ENCODE measurements at regions not wholly inside any gene's neighbourhood (a gene's known extent, or its start where the extent isn't known, plus 50 kb on each side); places are given as distances from the start of the nearest gene placed in this dataset.

- Mint-ChIP-seq H3K4me3 (no peak overlapping the region), H3K27ac (peak overlapping the region in 1 of 3 experiments; percentile 89; a peak in 1 of 7 replicates), H3K36me3 (ENCODE audit: insufficient read depth in 1 of 3, low read depth in 3 of 3) (no peaks in the 10 kb centered on the region; a peak in 4 of 7 replicates), H3K9me3 (peaks cover 9 to 14% of the 10 kb centered on the region in 2 experiments; a peak in 3 of 5 replicates), H3K27me3 (ENCODE audit: low read depth) (peaks cover 4% of the 10 kb centered on the region; the same call in 1 of the 2 replicates), H3K4me1 (peaks cover 35 to 38% of the 10 kb centered on the region in 2 experiments)
- Histone ChIP-seq H3K4me1 (ENCODE audit: insufficient read depth, low read length) (no peaks in the 10 kb centered on the region), H3K23me2 (ENCODE audit: insufficient read length, low read depth, low read length, poor library complexity, severe bottlenecking) (no peaks in the 10 kb centered on the region), H2BK120ac (ENCODE audit: low read depth, low read length, poor library complexity, severe bottlenecking) (no peak overlapping the region), H3K4me2 (ENCODE audit: insufficient read depth, insufficient read length, low read length) (no peak overlapping the region), H3K27ac (ENCODE audit: insufficient read length, low read depth, low read length) (no peak overlapping the region), H3K56ac (ENCODE audit: insufficient read length, low read depth, low read length) (no peak overlapping the region), H3K18ac (ENCODE audit: insufficient read length, low read depth, low read length) (no peak overlapping the region), H2BK5ac (ENCODE audit: insufficient read length, low read length) (no peak overlapping the region), H3K23ac (ENCODE audit: insufficient read length, low read depth, low read length) (no peak overlapping the region), H2AK5ac (ENCODE audit: insufficient read length, low read length) (no peak overlapping the region), H2BK20ac (ENCODE audit: low read depth, low read length, poor library complexity, severe bottlenecking) (no peak overlapping the region), H4K20me1 (ENCODE audit: control insufficient read depth, insufficient read depth, insufficient read length) (no peaks in the 10 kb centered on the region), H4K8ac (replicated peaks; ENCODE audit: insufficient read length, low read depth, low read length) (no peak overlapping the region), H3K14ac (ENCODE audit: insufficient read depth, low read length) (no peak overlapping the region), H3T11ph (ENCODE audit: low read length) (no peak overlapping the region), H3K79me1 (ENCODE audit: insufficient read depth, low read depth, low read length, poor library complexity, severe bottlenecking) (no peaks in the 10 kb centered on the region), H3K4ac (ENCODE audit: low read depth, low read length) (no peak overlapping the region), H3K9me3 (ENCODE audit: control insufficient read depth, low read depth, low read length) (no peaks in the 10 kb centered on the region), H2BK12ac (ENCODE audit: insufficient read length, low read depth, low read length) (no peak overlapping the region), H3K27me3 (ENCODE audit: insufficient read depth, low read length) (no peaks in the 10 kb centered on the region), H3K9ac (ENCODE audit: extremely low read depth, insufficient read length, low read length) (no peak overlapping the region), H2BK15ac (ENCODE audit: low read depth, low read length) (no peak overlapping the region), H3K79me2 (ENCODE audit: insufficient read depth, low read length) (no peaks in the 10 kb centered on the region), H2AFZ (ENCODE audit: low read length) (no peak overlapping the region), H4K91ac (ENCODE audit: insufficient read length, low read depth, low read length) (no peak overlapping the region), H4K5ac (ENCODE audit: insufficient read length, low read depth, low read length) (no peak overlapping the region)
- no peak for DNase-seq
- no peak for TF ChIP-seq CTCF (conservative IDR thresholded peaks at IDR 0.05)
- WGBS (ENCODE audit: extremely low coverage, insufficient read length, low lambda C conversion rate), result no CpG with 5 or more reads among the region's 1 CpG
Observed at GRCh38 chr20:58059260-58059544, 169.3 kb downstream of the ANKRD60 start.
